HG02678 (cell line): ENCODE measurements at regions not wholly inside any gene's neighbourhood (a gene's known extent, or its start where the extent isn't known, plus 50 kb on each side); places are given as distances from the start of the nearest gene placed in this dataset.
"Not testable (repeated sequence)": the region's sequence is repeated elsewhere in the genome, so short reads cannot be mapped to it uniquely, and the experiment has no call there.

Experiments
- ATAC-seq: cut with Tn5 transposase; IDR thresholded peaks from one replicate; pipeline ENCODE4 v1.9.1; 2021; ENCODE audit warnings: mild to moderate bottlenecking, moderate library complexity; ENCODE audit not compliant: unreplicated experiment

GRCh38 chr13:81379183-81379582 lies 1038.3 kb upstream of the SPRY2 start:
- no peak for ATAC-seq

- no peak for ATAC-seq
Measured at GRCh38 chr13:81377921-81378320, 1037.0 kb upstream of the SPRY2 start.

GRCh38 chr13:81375709-81376108 lies 1034.8 kb upstream of the SPRY2 start:
- no peak for ATAC-seq

- not testable (repeated sequence) for ATAC-seq
Measured at GRCh38 chr13:81362711-81363110, 1021.8 kb upstream of the SPRY2 start.

GRCh38 chr13:81350056-81350455 lies 1009.1 kb upstream of the SPRY2 start:
- no peak for ATAC-seq

GRCh38 chr13:81340118-81341069 lies 999.5 kb upstream of the SPRY2 start:
- ATAC-seq, result not testable (repeated sequence)

GRCh38 chr13:81339666-81340065 lies 998.7 kb upstream of the SPRY2 start:
- ATAC-seq, result not testable (repeated sequence)

GRCh38 chr13:81334481-81334880 lies 993.6 kb upstream of the SPRY2 start:
- no peak for ATAC-seq

- ATAC-seq, result no peak
Measured at GRCh38 chr13:81326913-81327312, 986.0 kb upstream of the SPRY2 start.

- no peak for ATAC-seq
Measured at GRCh38 chr13:81320516-81320915, 979.6 kb upstream of the SPRY2 start.

GRCh38 chr13:81319351-81319750 lies 978.4 kb upstream of the SPRY2 start:
- no peak for ATAC-seq

- ATAC-seq, result no peak
Measured at GRCh38 chr13:81318231-81319019, 977.5 kb upstream of the SPRY2 start.

- ATAC-seq, result no peak
Measured at GRCh38 chr13:81314461-81314860, 973.5 kb upstream of the SPRY2 start.

GRCh38 chr13:81305928-81306327 lies 965.0 kb upstream of the SPRY2 start:
- ATAC-seq, result no peak

- no peak for ATAC-seq
Measured at GRCh38 chr13:81304121-81304659, 963.3 kb upstream of the SPRY2 start.

GRCh38 chr13:81302677-81303076 lies 961.8 kb upstream of the SPRY2 start:
- ATAC-seq, result no peak

- ATAC-seq, result no peak
Measured at GRCh38 chr13:81302125-81302524, 961.2 kb upstream of the SPRY2 start.

GRCh38 chr13:81295177-81295576 lies 954.3 kb upstream of the SPRY2 start:
- no peak for ATAC-seq

GRCh38 chr13:81293594-81294164 lies 952.8 kb upstream of the SPRY2 start:
- ATAC-seq, result no peak

- no peak for ATAC-seq
Measured at GRCh38 chr13:81283561-81283960, 942.6 kb upstream of the SPRY2 start.

- no peak for ATAC-seq
Measured at GRCh38 chr13:81283062-81283461, 942.1 kb upstream of the SPRY2 start.
